DMS53 treated with DMSO at 0.1 percent for 48 hours (cell line): ENCODE measurements at regions not wholly inside any gene's neighbourhood (a gene's known extent, or its start where the extent isn't known, plus 50 kb on each side); places are given as distances from the start of the nearest gene placed in this dataset.
"Not testable (repeated sequence)": the region's sequence is repeated elsewhere in the genome, so short reads cannot be mapped to it uniquely, and the experiment has no call there.

Source experiments
- DNase-seq: peaks from one replicate; lab custom pipeline; 2025; ENCODE audit not compliant: unreplicated experiment; lab: John Stamatoyannopoulos, UW

- DNase-seq: no peak
Observed at GRCh38 chr4:187613089-187613839, 382.3 kb upstream of the ZFP42 start.

DNA sequence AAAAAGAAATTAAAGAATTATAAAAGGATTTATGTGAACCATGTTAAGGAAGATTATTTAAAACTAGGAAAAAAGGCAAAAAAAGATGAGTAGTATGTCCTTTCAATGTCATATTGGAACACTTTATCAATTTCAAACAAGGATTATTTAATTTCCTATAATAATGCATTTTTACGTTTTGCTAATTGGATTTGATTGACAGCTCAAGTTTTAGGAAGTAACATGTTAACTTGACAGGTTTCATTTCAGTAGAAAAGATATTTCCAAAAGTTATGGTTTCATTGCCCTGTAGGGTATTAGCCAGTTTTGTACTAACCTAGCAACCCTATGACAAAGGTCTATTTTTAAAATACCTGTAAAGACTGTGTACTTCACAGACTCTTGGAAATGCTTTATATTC lies 379.6 kb upstream of the ZFP42 start:
- DNase-seq: no peak

DNA sequence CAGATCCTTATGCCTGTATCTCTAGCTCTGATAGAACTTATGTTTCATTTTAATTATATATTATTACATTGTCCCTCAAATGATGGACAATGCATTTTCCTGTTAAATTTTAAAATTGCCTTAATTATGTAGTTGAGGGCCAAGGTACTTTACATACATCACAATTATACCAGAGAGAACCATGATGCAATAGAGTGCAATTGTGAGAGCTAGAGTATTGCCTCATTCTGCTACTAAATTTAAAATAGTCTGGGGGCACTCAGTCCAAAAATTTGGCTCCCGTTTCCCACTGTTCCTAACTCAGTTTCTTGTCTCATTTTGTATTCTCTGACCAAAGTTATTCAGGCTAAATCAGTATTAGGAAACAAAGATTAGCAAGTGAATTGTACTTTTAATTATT lies 378.5 kb upstream of the ZFP42 start:
- DNase-seq: no peak

DNA sequence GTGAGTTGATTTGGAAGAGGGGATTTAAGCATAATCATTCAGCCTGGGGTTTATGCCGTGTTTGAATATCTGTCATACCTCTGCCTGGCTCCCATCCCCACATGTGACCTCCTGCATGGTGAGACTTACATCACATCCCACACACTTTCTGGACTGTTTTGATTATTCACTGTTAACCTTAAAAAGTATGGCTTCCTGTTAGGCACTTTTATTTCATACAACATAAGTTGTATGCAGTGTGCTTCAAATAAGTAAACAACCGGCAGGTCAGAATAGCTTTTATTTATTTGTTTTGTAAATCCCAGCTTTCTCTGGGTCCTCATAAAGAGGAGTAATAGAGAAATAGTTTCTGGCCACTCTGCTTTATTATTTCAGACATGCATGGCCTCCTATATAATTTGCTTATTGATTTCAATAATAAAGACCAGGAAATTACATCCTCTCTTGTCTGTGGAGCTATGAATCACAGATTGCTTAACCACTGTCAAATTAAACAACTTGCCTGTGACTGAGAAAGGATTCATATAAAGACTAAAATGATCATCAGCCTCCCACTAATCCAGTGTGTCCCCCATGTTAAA lies 376.8 kb upstream of the ZFP42 start:
- DNase-seq: peak; percentile 55

GRCh38 chr4:187619319-187619718 lies 376.3 kb upstream of the ZFP42 start:
- no peak for DNase-seq

- no peak for DNase-seq
Observed at GRCh38 chr4:187632260-187632995, 363.1 kb upstream of the ZFP42 start.

DNA sequence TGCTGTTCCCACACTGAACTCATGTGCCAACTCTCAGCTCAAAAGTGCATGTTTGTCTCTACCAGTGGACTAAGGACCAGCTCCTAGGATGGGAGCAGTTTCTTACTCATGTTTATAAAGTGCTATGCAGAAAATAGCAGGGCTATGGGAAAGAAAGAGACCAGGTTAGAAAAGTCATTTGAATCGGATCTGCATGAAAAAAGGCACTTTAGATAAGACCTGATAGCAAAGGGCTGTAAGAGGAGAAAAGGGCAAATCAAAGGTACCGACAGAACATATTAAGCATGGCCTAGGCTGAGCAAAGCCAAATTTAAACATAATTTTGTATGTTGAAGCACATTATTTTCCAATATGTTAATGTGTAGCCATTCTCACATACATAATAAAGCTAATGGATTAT lies 362.3 kb upstream of the ZFP42 start:
- DNase-seq: no peak

- DNase-seq: no peak
Observed at GRCh38 chr4:187656959-187657358, 338.6 kb upstream of the ZFP42 start.

DNA sequence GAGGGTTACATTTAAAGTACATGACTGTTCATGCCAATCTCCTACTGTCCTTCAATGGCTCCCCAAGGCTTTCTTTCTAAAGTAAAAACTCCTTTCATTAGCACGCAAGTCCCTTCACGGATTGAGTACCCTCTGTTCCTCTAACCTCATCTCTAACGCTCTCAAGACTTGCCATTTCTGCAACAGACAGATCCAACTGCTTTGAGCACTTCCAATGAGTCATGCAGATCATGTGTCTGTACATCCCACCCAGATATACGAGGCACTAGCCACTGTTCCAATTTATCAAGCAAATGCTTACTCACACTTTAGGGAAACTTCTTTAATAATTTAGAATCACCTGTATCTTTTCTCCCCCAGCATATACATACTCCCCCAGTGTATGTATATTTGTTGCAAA lies 332.5 kb upstream of the ZFP42 start:
- DNase-seq: no peak

DNA sequence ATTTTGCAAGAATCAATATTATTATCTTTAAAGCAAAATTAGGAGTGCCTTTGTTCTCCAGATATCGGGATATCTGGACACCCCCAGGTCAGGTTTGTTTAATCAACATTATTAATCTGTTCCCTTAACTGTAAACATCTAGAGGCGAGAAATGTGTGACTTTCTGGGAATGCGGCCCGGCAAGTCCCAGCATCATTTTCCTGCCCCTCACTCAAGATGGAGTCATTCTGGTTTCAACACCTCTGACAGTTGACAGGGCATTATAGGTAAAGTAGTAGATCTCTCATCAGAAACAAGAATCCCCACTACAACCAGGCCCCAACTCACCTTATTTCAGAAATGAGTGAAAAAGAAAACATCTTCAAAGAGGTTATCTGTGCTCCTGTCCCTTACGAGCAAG lies 331.6 kb upstream of the ZFP42 start:
- no peak for DNase-seq

GRCh38 chr4:187665086-187665485 lies 330.5 kb upstream of the ZFP42 start:
- DNase-seq: no peak

GRCh38 chr4:187666034-187666433 lies 329.5 kb upstream of the ZFP42 start:
- DNase-seq: no peak

DNA sequence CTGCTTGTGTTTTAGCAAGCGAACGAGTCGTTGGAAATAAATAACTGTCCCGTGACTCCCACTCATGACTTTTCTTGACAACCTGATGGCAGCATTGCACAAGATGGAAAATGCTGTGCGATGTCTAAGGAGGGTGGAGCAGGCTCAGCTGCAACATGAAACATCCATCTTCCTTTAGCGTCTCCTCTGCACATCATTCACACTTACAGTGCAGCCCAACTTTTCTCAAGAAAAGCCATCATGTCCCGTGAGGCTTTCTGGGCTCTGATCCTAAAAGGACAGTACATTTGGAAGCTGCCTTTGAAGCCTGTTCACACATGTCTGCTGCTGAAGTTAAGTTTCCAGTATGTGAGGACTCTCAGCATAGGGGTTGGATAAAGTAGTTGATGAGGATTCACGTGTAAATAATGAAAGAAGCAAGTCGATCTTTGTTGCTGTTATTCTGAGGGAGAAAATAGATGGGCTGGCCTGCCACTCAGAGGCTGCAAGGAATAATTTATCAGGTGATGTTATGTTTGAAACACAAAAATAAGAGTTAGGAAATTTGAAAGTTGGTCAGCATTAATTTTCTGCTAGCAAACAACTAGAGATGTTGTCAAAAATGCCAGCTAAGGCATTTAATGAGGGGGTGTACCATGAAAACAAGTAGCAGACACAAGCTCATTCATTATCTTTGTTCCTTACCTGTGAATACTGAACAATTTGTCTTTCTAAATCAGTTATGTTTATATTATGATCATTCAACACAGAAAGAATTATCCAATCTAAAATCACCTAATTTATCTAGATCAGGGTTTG lies 328.7 kb upstream of the ZFP42 start:
- no peak for DNase-seq

- DNase-seq: no peak
Observed at GRCh38 chr4:187668526-187669082, 327.0 kb upstream of the ZFP42 start.

DNA sequence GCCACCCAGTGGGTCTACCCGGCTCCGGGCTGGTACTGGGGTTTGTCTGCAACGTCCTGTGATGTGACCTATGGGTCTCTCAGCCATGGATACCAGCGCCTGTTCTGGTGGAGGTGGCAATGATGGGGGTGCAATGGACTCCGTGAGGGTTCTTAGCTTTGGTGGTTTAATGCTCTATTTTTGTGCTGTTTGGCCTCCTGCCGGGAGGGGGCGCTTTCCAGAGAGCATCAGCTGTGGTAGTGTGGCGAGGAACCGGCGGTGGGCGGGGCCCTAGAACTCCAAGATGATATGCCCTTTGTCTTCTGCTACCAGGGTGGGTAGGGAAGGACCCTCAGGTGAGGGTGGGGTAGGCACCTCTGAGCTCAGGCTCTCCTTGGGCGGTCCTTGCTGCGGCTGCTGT lies 324.1 kb upstream of the ZFP42 start:
- not testable (repeated sequence) for DNase-seq

- not testable (repeated sequence) for DNase-seq
Observed at GRCh38 chr4:187671958-187672357, 323.6 kb upstream of the ZFP42 start.

- DNase-seq: peak; percentile 11
Observed at GRCh38 chr4:187672526-187672925, 323.0 kb upstream of the ZFP42 start.

- no peak for DNase-seq
Observed at GRCh38 chr4:187679450-187679849, 316.1 kb upstream of the ZFP42 start.

GRCh38 chr4:187685247-187685646 lies 310.3 kb upstream of the ZFP42 start:
- DNase-seq: no peak

DNA sequence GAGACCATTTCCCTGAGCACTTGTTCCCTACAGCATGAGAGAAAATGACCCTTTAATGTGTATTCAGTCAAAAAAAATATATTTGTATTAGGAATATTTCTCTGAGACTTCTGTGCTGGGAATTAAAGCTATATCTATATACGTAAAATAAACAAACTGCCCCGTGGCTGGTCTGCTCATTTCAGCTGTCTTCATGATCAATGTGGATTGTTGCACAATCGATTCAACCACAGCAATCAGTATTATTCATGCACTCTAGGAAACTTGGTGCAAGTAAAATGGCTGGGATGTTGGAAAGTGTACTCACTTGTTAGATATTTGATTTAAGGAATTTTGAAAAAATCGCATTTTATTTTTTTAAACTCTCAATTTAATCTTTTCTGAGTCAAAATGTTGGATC lies 307.9 kb upstream of the ZFP42 start:
- no peak for DNase-seq

- no peak for DNase-seq
Observed at GRCh38 chr4:187692626-187693025, 302.9 kb upstream of the ZFP42 start.
